Adipocyte (in vitro differentiated cells): ENCODE measurements at regions not wholly inside any gene's neighbourhood (a gene's known extent, or its start where the extent isn't known, plus 50 kb on each side); places are given as distances from the start of the nearest gene placed in this dataset.

Experiments
- DNase-seq: peaks from one replicate; pipeline ENCODE4 v3.0.0-alpha.2; 2015; ENCODE audit warnings: low read depth
- H3K27me3 ChIP-seq: replicated peaks from 2 replicates; pipeline ENCODE4 v1.7.0; 2013; ENCODE audit warnings: mild to moderate bottlenecking, low read length, moderate library complexity; ENCODE audit not compliant: control insufficient read depth, insufficient read depth
- H3K36me3 ChIP-seq: 2 replicates; pipeline ENCODE4 v1.7.0; 2013; ENCODE audit warnings: low read length, mild to moderate bottlenecking, moderate library complexity; ENCODE audit not compliant: control insufficient read depth, insufficient read depth, severe bottlenecking
- H3K4me1 ChIP-seq: 2 replicates; pipeline ENCODE4 v1.7.0; 2013; ENCODE audit warnings: mild to moderate bottlenecking, low read length, moderate library complexity; ENCODE audit not compliant: control insufficient read depth, insufficient read depth
- H3K4me3 ChIP-seq: 2 replicates; pipeline ENCODE4 v1.7.0; 2013; ENCODE audit warnings: mild to moderate bottlenecking, low read length, moderate library complexity
- H3K9ac ChIP-seq: 2 replicates; pipeline ENCODE4 v1.7.0; 2013; ENCODE audit warnings: mild to moderate bottlenecking, low read length, moderate library complexity
- H3K9me3 ChIP-seq: 2 replicates; pipeline ENCODE4 v1.7.0; 2013; ENCODE audit warnings: mild to moderate bottlenecking, low read length, moderate library complexity; ENCODE audit not compliant: control insufficient read depth

- no peak for DNase-seq
- H3K27me3 ChIP-seq: no peaks in the 10 kb centered on the region
Observed at GRCh38 chr3:13728487-13728886, 151.4 kb downstream of the WNT7A start.

GRCh38 chr3:13727890-13728289 is 152.0 kb downstream of the WNT7A start:
- Histone ChIP-seq H3K4me1 (no peaks in the 10 kb centered on the region), H3K27me3 (no peaks in the 10 kb centered on the region), H3K4me3 (no peak overlapping the region), H3K9ac (no peak overlapping the region), H3K9me3 (peaks cover 12% of the 10 kb centered on the region), H3K36me3 (no peaks in the 10 kb centered on the region)
- DNase-seq: no peak

More at GRCh38 chr3:13728487-13728886, 151.4 kb downstream of the WNT7A start:
- Histone ChIP-seq H3K9ac (no peak overlapping the region), H3K4me1 (no peaks in the 10 kb centered on the region), H3K4me3 (no peak overlapping the region), H3K36me3 (no peaks in the 10 kb centered on the region), H3K9me3 (peaks cover 6% of the 10 kb centered on the region)

GRCh38 chr3:13723676-13724207 is 156.1 kb downstream of the WNT7A start:
- DNase-seq: no peak
- H3K4me1 ChIP-seq: no peaks in the 10 kb centered on the region
- no peaks in the 10 kb centered on the region for H3K27me3 ChIP-seq
- no peak overlapping the region for H3K9ac ChIP-seq
- no peaks in the 10 kb centered on the region for H3K36me3 ChIP-seq
- peaks cover 24% of the 10 kb centered on the region for H3K9me3 ChIP-seq
- H3K4me3 ChIP-seq: no peak overlapping the region

- H3K9ac ChIP-seq: no peak overlapping the region
- H3K27me3 ChIP-seq: no peaks in the 10 kb centered on the region
- no peaks in the 10 kb centered on the region for H3K4me1 ChIP-seq
- H3K4me3 ChIP-seq: no peak overlapping the region
- DNase-seq: no peak
- no peaks in the 10 kb centered on the region for H3K36me3 ChIP-seq
- peaks cover 24% of the 10 kb centered on the region for H3K9me3 ChIP-seq
Observed at GRCh38 chr3:13722178-13722577, 157.7 kb downstream of the WNT7A start.

- Histone ChIP-seq H3K4me3 (no peak overlapping the region), H3K4me1 (no peaks in the 10 kb centered on the region), H3K36me3 (no peaks in the 10 kb centered on the region), H3K9ac (no peak overlapping the region), H3K9me3 (peaks cover 19% of the 10 kb centered on the region), H3K27me3 (no peaks in the 10 kb centered on the region)
- DNase-seq: no peak
Observed at GRCh38 chr3:13718436-13718835, 161.4 kb downstream of the WNT7A start.

- Histone ChIP-seq H3K4me3 (no peak overlapping the region), H3K36me3 (no peaks in the 10 kb centered on the region), H3K4me1 (no peaks in the 10 kb centered on the region), H3K9ac (no peak overlapping the region), H3K9me3 (peaks cover 18% of the 10 kb centered on the region), H3K27me3 (no peaks in the 10 kb centered on the region)
- no peak for DNase-seq
Observed at GRCh38 chr3:13718000-13718399, 161.9 kb downstream of the WNT7A start.

GRCh38 chr3:13717222-13717895 is 162.5 kb downstream of the WNT7A start:
- Histone ChIP-seq H3K27me3 (no peaks in the 10 kb centered on the region), H3K9me3 (peaks cover 12% of the 10 kb centered on the region), H3K9ac (no peak overlapping the region), H3K36me3 (no peaks in the 10 kb centered on the region), H3K4me3 (no peak overlapping the region), H3K4me1 (no peaks in the 10 kb centered on the region)
- DNase-seq: no peak

- H3K4me3 ChIP-seq: no peak overlapping the region
- H3K9ac ChIP-seq: no peak overlapping the region
- no peaks in the 10 kb centered on the region for H3K27me3 ChIP-seq
- no peak for DNase-seq
- H3K36me3 ChIP-seq: no peaks in the 10 kb centered on the region
- no peaks in the 10 kb centered on the region for H3K4me1 ChIP-seq
- H3K9me3 ChIP-seq: peaks cover 5% of the 10 kb centered on the region
Observed at GRCh38 chr3:13716540-13717221, 163.2 kb downstream of the WNT7A start.

- Histone ChIP-seq H3K4me3 (no peak overlapping the region), H3K36me3 (no peaks in the 10 kb centered on the region), H3K4me1 (no peaks in the 10 kb centered on the region), H3K27me3 (no peaks in the 10 kb centered on the region), H3K9ac (no peak overlapping the region), H3K9me3 (peaks cover 5% of the 10 kb centered on the region)
- no peak for DNase-seq
Observed at GRCh38 chr3:13715961-13716360, 163.9 kb downstream of the WNT7A start.

GRCh38 chr3:13715167-13715954 is 164.5 kb downstream of the WNT7A start:
- Histone ChIP-seq H3K9me3 (peaks cover 7% of the 10 kb centered on the region), H3K27me3 (no peaks in the 10 kb centered on the region), H3K9ac (no peak overlapping the region), H3K4me3 (no peak overlapping the region), H3K4me1 (no peaks in the 10 kb centered on the region), H3K36me3 (no peaks in the 10 kb centered on the region)
- no peak for DNase-seq

GRCh38 chr3:13714251-13714916 is 165.5 kb downstream of the FBLN2 start:
- Histone ChIP-seq H3K9me3 (peaks cover 8% of the 10 kb centered on the region), H3K4me3 (no peak overlapping the region), H3K4me1 (no peaks in the 10 kb centered on the region), H3K36me3 (no peaks in the 10 kb centered on the region), H3K9ac (no peak overlapping the region), H3K27me3 (no peaks in the 10 kb centered on the region)
- no peak for DNase-seq
